ENCODE measurements at regions not wholly inside any gene's neighbourhood (a gene's known extent, or its start where the extent isn't known, plus 50 kb on each side); places are given as distances from the start of the nearest gene placed in this dataset.

- no peak for TF ChIP-seq CTCF (conservative IDR thresholded peaks at IDR 0.05; ENCODE audit: low read depth in 2 of 2)
- TF ChIP-seq POLR2AphosphoS5 (IDR thresholded peaks at IDR 0.05; ENCODE audit: low read depth): no peak
- no peak for TF ChIP-seq ZNF462 (CRISPR knock-in tag; IDR thresholded peaks at IDR 0.05)
- no peak for TF ChIP-seq JUNB (IDR thresholded peaks at IDR 0.05; ENCODE audit: unreplicated experiment)
- TF ChIP-seq ZNF114 (CRISPR knock-in tag; IDR thresholded peaks at IDR 0.05): no peak
- TF ChIP-seq STAT1 (IDR thresholded peaks at IDR 0.05; ENCODE audit: unreplicated experiment): no peak
These were observed 237.7 kb upstream of the KLF4 start (continued) for GRCh38 chr9:107727086-107727780.

GRCh38 chr9:107723015-107723414, 233.4 kb upstream of the KLF4 start:
- H3K4me3 Mint-ChIP-seq: no peak overlapping the region
- DNase-seq (ENCODE audit: low spot score): no peak
- Histone ChIP-seq H3K27me3 (ENCODE audit: insufficient read depth) (no peaks in the 10 kb centered on the region), H2AFZ (no peak overlapping the region), H4K20me1 (replicated peaks; ENCODE audit: insufficient read depth) (no peaks in the 10 kb centered on the region), H3K79me2 (replicated peaks; ENCODE audit: insufficient read depth) (no peaks in the 10 kb centered on the region), H3K4me3 (no peak overlapping the region), H3K4me2 (no peak overlapping the region), H3F3A (replicated peaks; ENCODE audit: low read depth) (no peaks in the 10 kb centered on the region), H3K4me1 (ENCODE audit: insufficient read depth) (no peaks in the 10 kb centered on the region), H3K9me2 (ENCODE audit: insufficient read depth) (no peaks in the 10 kb centered on the region), H3K27ac (ENCODE audit: low read depth) (no peak overlapping the region), H3K36me3 (ENCODE audit: insufficient read depth) (no peaks in the 10 kb centered on the region)
- H3K27me3 Mint-ChIP-seq (ENCODE audit: insufficient read depth, low read depth, poor library complexity): peaks cover 2% of the 10 kb centered on the region
- H3K9me3 Mint-ChIP-seq: no peaks in the 10 kb centered on the region; the same call in 2 of the 3 replicates
- no peaks in the 10 kb centered on the region; the same call in 2 of the 3 replicates for H3K4me1 Mint-ChIP-seq
- H3K36me3 Mint-ChIP-seq (ENCODE audit: low read depth): no peaks in the 10 kb centered on the region
- no peak for ATAC-seq
- no peak overlapping the region for H3K27ac Mint-ChIP-seq
- TF ChIP-seq NANOG (IDR thresholded peaks at IDR 0.05; ENCODE audit: borderline replicate concordance) (no peak), POLR2AphosphoS5 (IDR thresholded peaks at IDR 0.05; ENCODE audit: low read depth) (no peak), ZNF114 (CRISPR knock-in tag; IDR thresholded peaks at IDR 0.05) (no peak), EZH2phosphoT487 (IDR thresholded peaks at IDR 0.05; ENCODE audit: unreplicated experiment) (no peak), ETS1 (IDR thresholded peaks at IDR 0.05) (no peak), JUNB (IDR thresholded peaks at IDR 0.05; ENCODE audit: unreplicated experiment) (no peak), CTCF (conservative IDR thresholded peaks at IDR 0.05; ENCODE audit: low read depth in 2 of 2) (no peak), EZH2 (IDR thresholded peaks at IDR 0.05; ENCODE audit: low read depth, unreplicated experiment) (no peak)

Measured in GM23338 (cell line).